DND-41 (cell line): ENCODE measurements at regions not wholly inside any gene's neighbourhood (a gene's known extent, or its start where the extent isn't known, plus 50 kb on each side); places are given as distances from the start of the nearest gene placed in this dataset.

Source experiments
- ATAC-seq: fragments of 200-7000 bp; cut with Tn5 transposase; 3 replicates; pipeline ENCODE4 v1.9.1; 2021; ENCODE audit warnings: low read depth; ENCODE audit not compliant: insufficient read depth
- DNase-seq: peaks from one replicate; pipeline ENCODE4 v3.0.0-alpha.2; 2020
- H2AFZ ChIP-seq: 2 replicates; pipeline ENCODE4 v1.6.0; 2012; ENCODE audit warnings: low read depth, low read length
- H3K27ac ChIP-seq: 2 replicates; pipeline ENCODE4 v1.5.1; 2012; ENCODE audit warnings: low read length, inconsistent platforms
- H3K27me3 ChIP-seq: fragments of 200-600 bp; sonication (generic); 2 replicates; pipeline ENCODE4 v1.6.0; 2012; ENCODE audit warnings: low read length, mild to moderate bottlenecking, inconsistent platforms; ENCODE audit not compliant: insufficient read depth, poor library complexity
- H3K36me3 ChIP-seq: 2 replicates; pipeline ENCODE4 v1.5.1; 2012; ENCODE audit warnings: low read length, inconsistent platforms; ENCODE audit not compliant: insufficient read depth
- H3K4me1 ChIP-seq: 2 replicates; pipeline ENCODE4 v1.5.1; 2012; ENCODE audit warnings: mild to moderate bottlenecking, low read length; ENCODE audit not compliant: insufficient read depth
- H3K4me2 ChIP-seq: 2 replicates; pipeline ENCODE4 v1.6.0; 2012; ENCODE audit warnings: mild to moderate bottlenecking, moderate library complexity, low read length, inconsistent platforms; ENCODE audit not compliant: insufficient read depth
- H3K4me3 ChIP-seq, 2 experiments: fragments of 200-600 bp in 1 of 2; shearing (Covaris generic) in 1 of 2; 2 replicates each; pipeline ENCODE4 v1.5.1; 2012 to 2016; ENCODE audit warnings: inconsistent platforms in 2 of 2, low read length in 2 of 2, mild to moderate bottlenecking in 2 of 2, low read depth in 1 of 2, moderate library complexity in 1 of 2
- H3K79me2 ChIP-seq: 2 replicates; pipeline ENCODE4 v1.6.0; 2012; ENCODE audit warnings: low read length, inconsistent platforms; ENCODE audit not compliant: insufficient read depth
- H3K9ac ChIP-seq: 2 replicates; pipeline ENCODE4 v1.6.0; 2012; ENCODE audit warnings: low read depth, mild to moderate bottlenecking, inconsistent platforms, low read length, moderate library complexity
- H3K9me3 ChIP-seq: 2 replicates; pipeline ENCODE4 v1.5.1; 2012; ENCODE audit warnings: low read length, moderate library complexity, mild to moderate bottlenecking, inconsistent platforms; ENCODE audit not compliant: insufficient read depth, severe bottlenecking
- H4K20me1 ChIP-seq: 2 replicates; pipeline ENCODE4 v1.6.0; 2012; ENCODE audit warnings: low read length; ENCODE audit not compliant: insufficient read depth
- EZH2 ChIP-seq: IDR thresholded peaks from 3 replicates; pipeline ENCODE4 v1.6.1; 2012; ENCODE audit warnings: borderline replicate concordance, low read depth, mild to moderate bottlenecking, moderate library complexity, low read length, inconsistent platforms; ENCODE audit not compliant: severe bottlenecking
- TF ChIP-seq, protein P1 (sequence below): IDR thresholded peaks from 2 replicates; pipeline ENCODE4 v1.5.1; 2012; ENCODE audit warnings: borderline replicate concordance, low read length, moderate library complexity, mild to moderate bottlenecking; ENCODE audit not compliant: poor library complexity, severe bottlenecking; ENCODE audit errors: extremely low read depth

DNA sequence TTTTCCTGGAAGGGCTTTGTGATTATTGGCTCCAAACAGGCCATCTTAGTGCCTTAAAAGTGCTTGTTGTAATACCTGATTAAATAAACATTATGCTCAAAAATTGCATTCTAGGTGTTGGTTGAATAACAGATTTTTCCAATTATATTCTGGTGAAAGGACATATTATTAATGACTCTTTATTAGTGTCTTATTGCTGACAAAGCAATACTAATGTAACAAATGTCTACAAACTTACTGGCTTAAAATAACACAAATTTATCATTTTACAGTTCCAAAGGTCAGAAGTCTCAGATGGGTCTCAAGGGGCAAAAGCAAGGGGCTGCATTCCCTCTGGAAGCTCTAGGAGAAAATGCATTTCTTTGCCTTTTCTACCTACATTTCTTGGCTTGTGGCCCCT, 86.9 kb upstream of the CPM start:
- peaks cover 21% of the 10 kb centered on the region for H3K27me3 ChIP-seq
- TF ChIP-seq EZH2, result no peak
- TF ChIP-seq, protein P1, sequence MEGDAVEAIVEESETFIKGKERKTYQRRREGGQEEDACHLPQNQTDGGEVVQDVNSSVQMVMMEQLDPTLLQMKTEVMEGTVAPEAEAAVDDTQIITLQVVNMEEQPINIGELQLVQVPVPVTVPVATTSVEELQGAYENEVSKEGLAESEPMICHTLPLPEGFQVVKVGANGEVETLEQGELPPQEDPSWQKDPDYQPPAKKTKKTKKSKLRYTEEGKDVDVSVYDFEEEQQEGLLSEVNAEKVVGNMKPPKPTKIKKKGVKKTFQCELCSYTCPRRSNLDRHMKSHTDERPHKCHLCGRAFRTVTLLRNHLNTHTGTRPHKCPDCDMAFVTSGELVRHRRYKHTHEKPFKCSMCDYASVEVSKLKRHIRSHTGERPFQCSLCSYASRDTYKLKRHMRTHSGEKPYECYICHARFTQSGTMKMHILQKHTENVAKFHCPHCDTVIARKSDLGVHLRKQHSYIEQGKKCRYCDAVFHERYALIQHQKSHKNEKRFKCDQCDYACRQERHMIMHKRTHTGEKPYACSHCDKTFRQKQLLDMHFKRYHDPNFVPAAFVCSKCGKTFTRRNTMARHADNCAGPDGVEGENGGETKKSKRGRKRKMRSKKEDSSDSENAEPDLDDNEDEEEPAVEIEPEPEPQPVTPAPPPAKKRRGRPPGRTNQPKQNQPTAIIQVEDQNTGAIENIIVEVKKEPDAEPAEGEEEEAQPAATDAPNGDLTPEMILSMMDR, result no peak
- DNase-seq, result no peak

DNA sequence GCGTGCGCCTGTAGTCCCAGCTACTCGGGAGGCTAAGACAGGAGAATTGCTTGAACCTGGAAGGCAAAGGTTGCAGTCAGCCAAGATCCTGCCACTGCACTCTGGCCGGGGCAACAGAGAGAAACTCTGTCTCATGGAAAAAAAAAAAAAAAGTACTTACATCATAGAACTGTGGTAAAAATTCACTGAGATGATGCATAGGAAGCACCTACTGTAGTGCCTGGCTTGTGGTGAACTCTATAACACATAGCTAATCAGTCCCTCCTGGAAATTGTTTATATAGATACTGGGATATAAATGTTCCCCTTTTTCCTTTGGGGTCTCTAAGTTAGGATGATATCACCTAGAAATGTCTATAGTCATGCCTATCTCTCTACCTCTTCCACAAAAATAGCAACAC, 89.7 kb upstream of the CPM start:
- no peak overlapping the region for H3K4me3 ChIP-seq
- no peak for DNase-seq
- peaks cover 12% of the 10 kb centered on the region for H3K27me3 ChIP-seq
- H3K36me3 ChIP-seq, result no peaks in the 10 kb centered on the region
- ATAC-seq, result no peak
- no peaks in the 10 kb centered on the region for H4K20me1 ChIP-seq
- no peak overlapping the region for H2AFZ ChIP-seq
- H3K79me2 ChIP-seq, result no peaks in the 10 kb centered on the region
- TF ChIP-seq EZH2, result no peak
- TF ChIP-seq, protein P1, result no peak
- H3K9me3 ChIP-seq, result no peaks in the 10 kb centered on the region
- no peak overlapping the region for H3K4me2 ChIP-seq
- no peak overlapping the region for H3K27ac ChIP-seq
- H3K4me1 ChIP-seq, result no peaks in the 10 kb centered on the region
- H3K9ac ChIP-seq, result no peak overlapping the region

More for the DNA sequence above, 86.9 kb upstream of the CPM start:
- no peak overlapping the region for H3K4me3 ChIP-seq
- H3K9me3 ChIP-seq, result no peaks in the 10 kb centered on the region
- H3K27ac ChIP-seq, result no peak overlapping the region
- no peak for ATAC-seq
- no peaks in the 10 kb centered on the region for H3K79me2 ChIP-seq
- no peak overlapping the region for H3K9ac ChIP-seq
- no peak overlapping the region for H2AFZ ChIP-seq
- H4K20me1 ChIP-seq, result no peaks in the 10 kb centered on the region
- no peaks in the 10 kb centered on the region for H3K36me3 ChIP-seq
- no peaks in the 10 kb centered on the region for H3K4me1 ChIP-seq
- H3K4me2 ChIP-seq, result no peak overlapping the region

DNA sequence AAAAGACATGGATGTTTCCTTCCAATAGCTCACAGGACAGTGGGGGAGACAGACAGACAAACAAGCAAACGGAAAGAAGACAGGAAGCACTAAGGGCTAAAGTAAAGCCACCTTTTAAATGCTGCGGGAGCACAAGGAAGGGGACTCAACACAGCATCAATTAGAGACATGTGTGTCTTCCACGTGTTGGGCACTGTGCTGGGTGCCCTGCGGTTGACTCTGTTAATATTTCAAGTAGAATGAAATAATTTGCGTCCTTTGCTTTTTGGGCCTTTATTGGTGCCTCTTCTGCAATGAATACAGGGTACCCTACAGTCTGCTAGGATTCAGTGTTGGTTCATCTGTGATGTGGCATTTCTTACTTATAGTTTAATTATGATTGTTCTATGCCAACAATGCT, 90.9 kb upstream of the CPM start:
- H3K79me2 ChIP-seq, result no peaks in the 10 kb centered on the region
- ATAC-seq (no peak), DNase-seq (no peak)
- no peaks in the 10 kb centered on the region for H4K20me1 ChIP-seq
- no peak overlapping the region for H3K9ac ChIP-seq
- H3K36me3 ChIP-seq, result no peaks in the 10 kb centered on the region
- no peak overlapping the region for H3K4me2 ChIP-seq
- no peaks in the 10 kb centered on the region for H3K9me3 ChIP-seq
- H3K27ac ChIP-seq, result no peak overlapping the region
- H3K27me3 ChIP-seq, result peaks cover 14% of the 10 kb centered on the region
- H3K4me1 ChIP-seq, result no peaks in the 10 kb centered on the region
- TF ChIP-seq, protein P1, result no peak
- no peak for TF ChIP-seq EZH2
- H2AFZ ChIP-seq, result no peak overlapping the region
- no peak overlapping the region for H3K4me3 ChIP-seq

DNA sequence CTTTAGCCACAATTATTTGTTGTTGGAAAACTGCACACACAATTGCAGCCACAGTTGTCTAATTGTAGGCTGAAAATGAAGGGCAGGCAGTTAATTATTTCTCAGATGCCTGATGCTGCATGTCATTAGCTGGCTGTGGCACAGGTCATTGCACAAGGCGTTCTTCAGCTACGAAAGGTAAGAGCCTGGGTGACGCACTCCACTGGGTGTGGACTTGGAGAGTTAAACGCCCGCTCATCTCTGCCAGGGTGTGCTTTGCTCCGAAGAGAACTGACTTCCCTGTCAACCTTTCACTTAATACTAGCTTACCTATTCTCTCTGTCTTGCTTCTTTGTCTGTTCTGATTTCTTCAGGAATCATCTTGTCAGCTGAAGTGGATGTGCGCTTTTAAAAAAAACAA, 91.4 kb upstream of the CPM start:
- no peaks in the 10 kb centered on the region for H3K4me1 ChIP-seq
- H3K36me3 ChIP-seq, result no peaks in the 10 kb centered on the region
- no peak overlapping the region for H2AFZ ChIP-seq
- peaks cover 14% of the 10 kb centered on the region for H3K27me3 ChIP-seq
- H3K9ac ChIP-seq, result no peak overlapping the region
- H3K4me3 ChIP-seq, result no peak overlapping the region
- no peaks in the 10 kb centered on the region for H4K20me1 ChIP-seq
- no peaks in the 10 kb centered on the region for H3K79me2 ChIP-seq
- ATAC-seq (no peak), DNase-seq (no peak)
- no peak overlapping the region for H3K4me2 ChIP-seq
- H3K27ac ChIP-seq, result no peak overlapping the region
- TF ChIP-seq EZH2, result no peak
- TF ChIP-seq, protein P1, result no peak
- no peaks in the 10 kb centered on the region for H3K9me3 ChIP-seq
